ENCODE measurements at regions not wholly inside any gene's neighbourhood (a gene's known extent, or its start where the extent isn't known, plus 50 kb on each side); places are given as distances from the start of the nearest gene placed in this dataset.

DNA sequence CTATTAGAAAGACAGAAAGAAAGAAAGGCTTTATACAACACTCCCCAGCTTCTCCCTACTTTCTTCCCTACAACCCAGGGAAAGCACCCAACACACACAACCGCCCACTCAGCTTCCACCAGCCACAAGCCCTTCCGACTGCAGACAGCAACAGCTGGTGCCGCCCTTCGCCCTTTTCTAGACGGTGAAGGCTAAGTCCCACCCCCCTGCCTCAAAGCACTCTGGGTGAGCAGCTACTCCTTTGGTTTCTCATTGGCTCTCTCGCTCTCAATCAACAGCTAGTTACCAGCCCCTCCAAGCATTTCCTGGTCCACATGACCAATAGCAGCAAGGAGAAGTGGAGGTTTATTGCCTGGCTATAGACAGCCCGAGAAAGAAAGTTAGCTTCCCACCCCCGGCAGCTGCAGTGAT is 230.1 kb upstream of the MOCS1 start:
- no peak overlapping the region for H3K27ac ChIP-seq
- DNase-seq (ENCODE audit: low spot score) = no peak
- no peak overlapping the region for H3K4me3 ChIP-seq
- no peaks in the 10 kb centered on the region for H3K27me3 ChIP-seq
- H3K36me3 ChIP-seq = no peaks in the 10 kb centered on the region
- H3K4me1 ChIP-seq = no peaks in the 10 kb centered on the region
- no peaks in the 10 kb centered on the region for H3K9me3 ChIP-seq
- TF ChIP-seq CTCF (IDR thresholded peaks at IDR 0.05) = no peak

- Histone ChIP-seq H3K27ac (no peak overlapping the region), H3K27me3 (no peaks in the 10 kb centered on the region), H3K4me1 (no peaks in the 10 kb centered on the region), H3K9me3 (no peaks in the 10 kb centered on the region), H3K4me3 (no peak overlapping the region), H3K36me3 (no peaks in the 10 kb centered on the region)
- no peak for DNase-seq (ENCODE audit: low spot score)
- TF ChIP-seq CTCF (IDR thresholded peaks at IDR 0.05) = no peak
Measured at GRCh38 chr6:40163924-40164323, 229.7 kb upstream of the MOCS1 start.

DNA sequence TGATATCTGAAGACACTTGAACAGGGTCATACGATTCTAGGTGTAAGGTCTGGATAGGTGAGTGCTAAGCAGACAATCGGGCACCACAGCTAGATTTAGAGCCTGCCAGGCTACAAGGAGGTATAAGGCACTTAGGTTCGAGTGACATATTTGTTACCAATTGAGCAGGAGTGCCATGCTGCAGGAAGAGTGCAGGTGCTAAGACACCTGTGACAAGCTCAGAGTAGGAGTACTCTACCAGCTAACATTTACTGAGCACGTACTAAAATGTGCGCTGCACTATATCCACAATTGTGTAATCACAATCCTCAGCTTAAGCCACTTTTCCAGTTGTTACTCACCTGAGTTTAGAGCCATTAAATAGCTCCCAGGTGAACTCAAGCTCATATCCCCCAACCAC is 227.8 kb upstream of the MOCS1 start:
- H3K4me1 ChIP-seq = no peaks in the 10 kb centered on the region
- no peaks in the 10 kb centered on the region for H3K27me3 ChIP-seq
- H3K36me3 ChIP-seq = no peaks in the 10 kb centered on the region
- DNase-seq (ENCODE audit: low spot score) = no peak
- no peak for TF ChIP-seq CTCF (IDR thresholded peaks at IDR 0.05)
- no peak overlapping the region for H3K4me3 ChIP-seq
- H3K9me3 ChIP-seq = no peaks in the 10 kb centered on the region
- H3K27ac ChIP-seq = no peak overlapping the region

DNA sequence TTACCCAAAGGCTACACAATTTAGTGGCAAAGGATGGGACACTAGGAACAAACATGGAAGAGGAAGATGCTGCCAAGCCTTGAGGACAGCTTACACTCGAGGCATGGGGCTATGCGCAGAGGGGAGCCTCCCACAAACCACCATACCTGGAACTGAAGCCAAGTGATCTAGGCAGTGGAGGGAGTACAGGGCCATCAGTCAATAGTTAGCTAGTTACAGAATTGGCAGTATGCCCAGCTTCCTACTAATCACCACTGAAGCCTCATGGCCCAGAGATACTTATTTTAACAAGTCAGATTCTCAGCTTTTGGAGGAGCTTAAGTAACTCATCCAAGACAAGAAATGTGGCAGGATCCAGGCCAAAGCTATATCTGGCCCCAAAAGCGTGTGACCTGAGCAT is 226.6 kb upstream of the MOCS1 start:
- H3K36me3 ChIP-seq = no peaks in the 10 kb centered on the region
- no peak overlapping the region for H3K4me3 ChIP-seq
- H3K4me1 ChIP-seq = no peaks in the 10 kb centered on the region
- no peaks in the 10 kb centered on the region for H3K9me3 ChIP-seq
- no peak overlapping the region for H3K27ac ChIP-seq
- H3K27me3 ChIP-seq = no peaks in the 10 kb centered on the region
- no peak for DNase-seq (ENCODE audit: low spot score)
- TF ChIP-seq CTCF (IDR thresholded peaks at IDR 0.05) = no peak

GRCh38 chr6:40159865-40160264 is 225.6 kb upstream of the MOCS1 start:
- no peaks in the 10 kb centered on the region for H3K4me1 ChIP-seq
- H3K4me3 ChIP-seq = no peak overlapping the region
- no peaks in the 10 kb centered on the region for H3K9me3 ChIP-seq
- no peaks in the 10 kb centered on the region for H3K36me3 ChIP-seq
- no peaks in the 10 kb centered on the region for H3K27me3 ChIP-seq
- no peak overlapping the region for H3K27ac ChIP-seq
- DNase-seq (ENCODE audit: low spot score) = no peak
- TF ChIP-seq CTCF (IDR thresholded peaks at IDR 0.05) = no peak

DNA sequence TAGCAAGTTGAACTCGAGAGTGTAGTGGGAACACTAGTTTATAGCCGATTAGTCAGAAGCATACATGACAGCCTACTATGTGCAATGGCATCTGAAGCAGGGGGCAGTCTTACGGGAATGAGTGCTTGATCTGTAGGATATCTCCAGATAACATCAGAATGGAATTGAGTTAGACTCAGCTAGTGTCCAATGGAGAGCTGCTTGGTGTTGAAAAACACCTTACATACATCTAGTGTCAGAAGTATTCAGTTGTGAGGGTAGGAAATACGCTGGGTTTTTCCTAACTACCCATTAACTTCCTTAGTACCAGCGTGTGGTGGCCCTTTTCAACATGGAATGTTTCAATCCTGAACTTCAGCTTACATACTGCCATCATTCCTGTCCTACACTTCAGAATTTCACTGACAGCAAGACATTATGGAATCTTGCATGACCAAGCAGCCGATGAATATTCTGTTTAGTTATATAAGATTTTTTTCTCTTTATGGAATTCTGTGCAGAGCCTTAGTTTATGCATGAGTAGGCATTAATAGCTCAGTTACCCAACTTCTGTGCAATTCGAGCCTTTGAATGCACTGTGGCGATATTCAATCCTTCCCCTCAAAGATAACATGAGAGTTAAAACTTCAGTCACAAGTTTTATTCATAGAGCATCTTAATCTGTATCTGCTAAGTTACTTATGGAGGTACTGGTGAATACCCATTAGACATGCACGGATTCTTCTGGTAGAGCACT is 218.6 kb upstream of the MOCS1 start:
- H3K27ac ChIP-seq = no peak overlapping the region
- H3K4me1 ChIP-seq = no peaks in the 10 kb centered on the region
- H3K9me3 ChIP-seq = no peaks in the 10 kb centered on the region
- no peak for DNase-seq (ENCODE audit: low spot score)
- H3K36me3 ChIP-seq = no peaks in the 10 kb centered on the region
- no peaks in the 10 kb centered on the region for H3K27me3 ChIP-seq
- TF ChIP-seq CTCF (IDR thresholded peaks at IDR 0.05) = no peak
- no peak overlapping the region for H3K4me3 ChIP-seq

All from right atrium auricular region (tissue), 2 donors.